GM23338 (cell line): ENCODE measurements at regions not wholly inside any gene's neighbourhood (a gene's known extent, or its start where the extent isn't known, plus 50 kb on each side); places are given as distances from the start of the nearest gene placed in this dataset.

ENCODE experiments used
- CREB1 ChIP-seq: fragments of 250-450 bp; sonication (Bioruptor Pico); IDR thresholded peaks from 2 replicates; pipeline ENCODE4 v1.5.0; 2020; ENCODE audit warnings: low read depth, mild to moderate bottlenecking, moderate library complexity
- EZH2phosphoT487 ChIP-seq: fragments of 200-600 bp; sonication (generic); IDR thresholded peaks from one replicate; pipeline ENCODE4 v1.8.1; 2018; ENCODE audit warnings: antibody characterized with exemption; ENCODE audit not compliant: unreplicated experiment
- JUNB ChIP-seq: IDR thresholded peaks from one replicate; pipeline ENCODE4 v1.6.1; 2016; ENCODE audit warnings: antibody characterized with exemption; ENCODE audit not compliant: unreplicated experiment
- NANOG ChIP-seq: IDR thresholded peaks from 2 replicates; pipeline ENCODE4 v1.6.1; 2016; ENCODE audit warnings: antibody characterized with exemption, borderline replicate concordance
- POLR2AphosphoS5 ChIP-seq: IDR thresholded peaks from 2 replicates; pipeline ENCODE4 v1.6.1; 2016; ENCODE audit warnings: antibody characterized with exemption, low read depth
- STAT1 ChIP-seq: IDR thresholded peaks from one replicate; pipeline ENCODE4 v1.6.1; 2016; ENCODE audit warnings: antibody characterized with exemption; ENCODE audit not compliant: unreplicated experiment
- TF ChIP-seq, protein P1 (sequence below): fragments of 250-450 bp; sonication (Bioruptor Pico); IDR thresholded peaks from 2 replicates; pipeline ENCODE4 v1.5.0; 2020; ENCODE audit warnings: mild to moderate bottlenecking, moderate library complexity
- TF ChIP-seq, protein P2 (sequence below): IDR thresholded peaks from one replicate; pipeline ENCODE4 v1.6.1; 2018; ENCODE audit warnings: antibody characterized with exemption; ENCODE audit not compliant: unreplicated experiment
- TF ChIP-seq, protein P3 (sequence below): IDR thresholded peaks from 2 replicates; pipeline ENCODE4 v1.6.1; 2016; ENCODE audit warnings: antibody characterized with exemption

DNA sequence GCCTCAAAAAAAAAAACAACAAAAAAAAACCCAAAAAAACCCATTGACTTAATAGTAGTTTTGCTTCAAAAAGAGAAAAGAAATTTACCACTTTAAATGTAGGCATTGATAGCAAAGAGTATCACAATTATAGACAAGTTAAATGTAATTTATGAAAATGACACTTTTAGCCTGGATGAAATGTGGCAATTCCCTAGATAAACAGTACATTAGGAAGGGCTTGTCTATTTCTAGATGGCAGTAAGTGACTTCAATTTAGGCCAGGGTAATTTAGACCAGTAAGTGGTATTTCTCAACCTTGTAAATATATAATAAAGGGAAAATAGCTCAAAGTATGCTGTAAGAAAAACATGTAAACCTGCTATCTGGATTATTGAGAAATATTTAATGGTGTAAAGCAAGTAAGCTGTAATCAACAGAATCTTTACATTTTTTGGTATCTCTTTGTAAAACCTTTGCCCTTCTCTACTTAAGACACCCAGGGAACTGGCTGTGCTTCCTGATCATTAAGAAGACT lies 103.7 kb upstream of the RAPGEF2 start (continued):
- TF ChIP-seq, protein P1, sequence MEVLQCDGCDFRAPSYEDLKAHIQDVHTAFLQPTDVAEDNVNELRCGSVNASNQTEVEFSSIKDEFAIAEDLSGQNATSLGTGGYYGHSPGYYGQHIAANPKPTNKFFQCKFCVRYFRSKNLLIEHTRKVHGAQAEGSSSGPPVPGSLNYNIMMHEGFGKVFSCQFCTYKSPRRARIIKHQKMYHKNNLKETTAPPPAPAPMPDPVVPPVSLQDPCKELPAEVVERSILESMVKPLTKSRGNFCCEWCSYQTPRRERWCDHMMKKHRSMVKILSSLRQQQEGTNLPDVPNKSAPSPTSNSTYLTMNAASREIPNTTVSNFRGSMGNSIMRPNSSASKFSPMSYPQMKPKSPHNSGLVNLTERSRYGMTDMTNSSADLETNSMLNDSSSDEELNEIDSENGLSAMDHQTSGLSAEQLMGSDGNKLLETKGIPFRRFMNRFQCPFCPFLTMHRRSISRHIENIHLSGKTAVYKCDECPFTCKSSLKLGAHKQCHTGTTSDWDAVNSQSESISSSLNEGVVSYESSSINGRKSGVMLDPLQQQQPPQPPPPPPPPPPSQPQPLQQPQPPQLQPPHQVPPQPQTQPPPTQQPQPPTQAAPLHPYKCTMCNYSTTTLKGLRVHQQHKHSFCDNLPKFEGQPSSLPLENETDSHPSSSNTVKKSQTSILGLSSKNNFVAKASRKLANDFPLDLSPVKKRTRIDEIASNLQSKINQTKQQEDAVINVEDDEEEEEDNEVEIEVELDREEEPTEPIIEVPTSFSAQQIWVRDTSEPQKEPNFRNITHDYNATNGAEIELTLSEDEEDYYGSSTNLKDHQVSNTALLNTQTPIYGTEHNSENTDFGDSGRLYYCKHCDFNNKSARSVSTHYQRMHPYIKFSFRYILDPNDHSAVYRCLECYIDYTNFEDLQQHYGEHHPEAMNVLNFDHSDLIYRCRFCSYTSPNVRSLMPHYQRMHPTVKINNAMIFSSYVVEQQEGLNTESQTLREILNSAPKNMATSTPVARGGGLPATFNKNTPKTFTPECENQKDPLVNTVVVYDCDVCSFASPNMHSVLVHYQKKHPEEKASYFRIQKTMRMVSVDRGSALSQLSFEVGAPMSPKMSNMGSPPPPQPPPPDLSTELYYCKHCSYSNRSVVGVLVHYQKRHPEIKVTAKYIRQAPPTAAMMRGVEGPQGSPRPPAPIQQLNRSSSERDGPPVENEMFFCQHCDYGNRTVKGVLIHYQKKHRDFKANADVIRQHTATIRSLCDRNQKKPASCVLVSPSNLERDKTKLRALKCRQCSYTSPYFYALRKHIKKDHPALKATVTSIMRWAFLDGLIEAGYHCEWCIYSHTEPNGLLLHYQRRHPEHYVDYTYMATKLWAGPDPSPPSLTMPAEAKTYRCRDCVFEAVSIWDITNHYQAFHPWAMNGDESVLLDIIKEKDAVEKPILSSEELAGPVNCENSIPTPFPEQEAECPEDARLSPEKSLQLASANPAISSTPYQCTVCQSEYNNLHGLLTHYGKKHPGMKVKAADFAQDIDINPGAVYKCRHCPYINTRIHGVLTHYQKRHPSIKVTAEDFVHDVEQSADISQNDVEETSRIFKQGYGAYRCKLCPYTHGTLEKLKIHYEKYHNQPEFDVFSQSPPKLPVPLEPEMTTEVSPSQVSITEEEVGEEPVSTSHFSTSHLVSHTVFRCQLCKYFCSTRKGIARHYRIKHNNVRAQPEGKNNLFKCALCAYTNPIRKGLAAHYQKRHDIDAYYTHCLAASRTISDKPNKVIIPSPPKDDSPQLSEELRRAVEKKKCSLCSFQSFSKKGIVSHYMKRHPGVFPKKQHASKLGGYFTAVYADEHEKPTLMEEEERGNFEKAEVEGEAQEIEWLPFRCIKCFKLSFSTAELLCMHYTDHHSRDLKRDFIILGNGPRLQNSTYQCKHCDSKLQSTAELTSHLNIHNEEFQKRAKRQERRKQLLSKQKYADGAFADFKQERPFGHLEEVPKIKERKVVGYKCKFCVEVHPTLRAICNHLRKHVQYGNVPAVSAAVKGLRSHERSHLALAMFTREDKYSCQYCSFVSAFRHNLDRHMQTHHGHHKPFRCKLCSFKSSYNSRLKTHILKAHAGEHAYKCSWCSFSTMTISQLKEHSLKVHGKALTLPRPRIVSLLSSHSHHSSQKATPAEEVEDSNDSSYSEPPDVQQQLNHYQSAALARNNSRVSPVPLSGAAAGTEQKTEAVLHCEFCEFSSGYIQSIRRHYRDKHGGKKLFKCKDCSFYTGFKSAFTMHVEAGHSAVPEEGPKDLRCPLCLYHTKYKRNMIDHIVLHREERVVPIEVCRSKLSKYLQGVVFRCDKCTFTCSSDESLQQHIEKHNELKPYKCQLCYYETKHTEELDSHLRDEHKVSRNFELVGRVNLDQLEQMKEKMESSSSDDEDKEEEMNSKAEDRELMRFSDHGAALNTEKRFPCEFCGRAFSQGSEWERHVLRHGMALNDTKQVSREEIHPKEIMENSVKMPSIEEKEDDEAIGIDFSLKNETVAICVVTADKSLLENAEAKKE (CRISPR knock-in tag), result no peak
- TF ChIP-seq JUNB (no peak), POLR2AphosphoS5 (no peak), CREB1 (CRISPR knock-in tag) (no peak), NANOG (no peak), STAT1 (no peak), EZH2phosphoT487 (no peak)
- TF ChIP-seq, protein P2, sequence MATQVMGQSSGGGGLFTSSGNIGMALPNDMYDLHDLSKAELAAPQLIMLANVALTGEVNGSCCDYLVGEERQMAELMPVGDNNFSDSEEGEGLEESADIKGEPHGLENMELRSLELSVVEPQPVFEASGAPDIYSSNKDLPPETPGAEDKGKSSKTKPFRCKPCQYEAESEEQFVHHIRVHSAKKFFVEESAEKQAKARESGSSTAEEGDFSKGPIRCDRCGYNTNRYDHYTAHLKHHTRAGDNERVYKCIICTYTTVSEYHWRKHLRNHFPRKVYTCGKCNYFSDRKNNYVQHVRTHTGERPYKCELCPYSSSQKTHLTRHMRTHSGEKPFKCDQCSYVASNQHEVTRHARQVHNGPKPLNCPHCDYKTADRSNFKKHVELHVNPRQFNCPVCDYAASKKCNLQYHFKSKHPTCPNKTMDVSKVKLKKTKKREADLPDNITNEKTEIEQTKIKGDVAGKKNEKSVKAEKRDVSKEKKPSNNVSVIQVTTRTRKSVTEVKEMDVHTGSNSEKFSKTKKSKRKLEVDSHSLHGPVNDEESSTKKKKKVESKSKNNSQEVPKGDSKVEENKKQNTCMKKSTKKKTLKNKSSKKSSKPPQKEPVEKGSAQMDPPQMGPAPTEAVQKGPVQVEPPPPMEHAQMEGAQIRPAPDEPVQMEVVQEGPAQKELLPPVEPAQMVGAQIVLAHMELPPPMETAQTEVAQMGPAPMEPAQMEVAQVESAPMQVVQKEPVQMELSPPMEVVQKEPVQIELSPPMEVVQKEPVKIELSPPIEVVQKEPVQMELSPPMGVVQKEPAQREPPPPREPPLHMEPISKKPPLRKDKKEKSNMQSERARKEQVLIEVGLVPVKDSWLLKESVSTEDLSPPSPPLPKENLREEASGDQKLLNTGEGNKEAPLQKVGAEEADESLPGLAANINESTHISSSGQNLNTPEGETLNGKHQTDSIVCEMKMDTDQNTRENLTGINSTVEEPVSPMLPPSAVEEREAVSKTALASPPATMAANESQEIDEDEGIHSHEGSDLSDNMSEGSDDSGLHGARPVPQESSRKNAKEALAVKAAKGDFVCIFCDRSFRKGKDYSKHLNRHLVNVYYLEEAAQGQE, result no peak
- TF ChIP-seq, protein P3, sequence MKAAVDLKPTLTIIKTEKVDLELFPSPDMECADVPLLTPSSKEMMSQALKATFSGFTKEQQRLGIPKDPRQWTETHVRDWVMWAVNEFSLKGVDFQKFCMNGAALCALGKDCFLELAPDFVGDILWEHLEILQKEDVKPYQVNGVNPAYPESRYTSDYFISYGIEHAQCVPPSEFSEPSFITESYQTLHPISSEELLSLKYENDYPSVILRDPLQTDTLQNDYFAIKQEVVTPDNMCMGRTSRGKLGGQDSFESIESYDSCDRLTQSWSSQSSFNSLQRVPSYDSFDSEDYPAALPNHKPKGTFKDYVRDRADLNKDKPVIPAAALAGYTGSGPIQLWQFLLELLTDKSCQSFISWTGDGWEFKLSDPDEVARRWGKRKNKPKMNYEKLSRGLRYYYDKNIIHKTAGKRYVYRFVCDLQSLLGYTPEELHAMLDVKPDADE, result no peak
